Left lung (tissue), 4 donors: ENCODE measurements at regions not wholly inside any gene's neighbourhood (a gene's known extent, or its start where the extent isn't known, plus 50 kb on each side); places are given as distances from the start of the nearest gene placed in this dataset.

Source experiments
- ATAC-seq: fragments of 200-7000 bp; cut with Tn5 transposase; one replicate; pipeline ENCODE4 v1.9.1; 2020; ENCODE audit warnings: moderate library complexity
- DNase-seq, 4 donors: peaks; one replicate each; pipeline ENCODE4 v3.0.0-alpha.2; 2013 to 2020
- H3K27ac ChIP-seq, 2 donors: fragments of 200-600 bp; sonication (generic) in 1 of 2; one replicate each; pipeline versions ENCODE4 v1.5.0 to v1.8.0; 2020 to 2021
- H3K27me3 ChIP-seq, 2 donors: fragments of 200-600 bp; sonication (generic) in 1 of 2; one replicate each; pipeline versions ENCODE4 v1.5.0 to v1.8.0; 2020 to 2021
- H3K36me3 ChIP-seq, 2 donors: fragments of 200-600 bp; sonication (generic) in 1 of 2; one replicate each; pipeline versions ENCODE4 v1.5.0 to v1.8.0; 2020 to 2021
- H3K4me1 ChIP-seq, 2 donors: fragments of 200-600 bp; one replicate each; pipeline ENCODE4 v1.8.0; 2021
- H3K4me3 ChIP-seq, 2 donors: fragments of 200-600 bp; sonication (generic) in 1 of 2; one replicate each; pipeline versions ENCODE4 v1.5.0 to v1.8.0; 2020 to 2021; ENCODE audit warnings: mild to moderate bottlenecking in 1 of 2
- H3K9me3 ChIP-seq, 2 donors: fragments of 200-600 bp; sonication (generic) in 1 of 2; one replicate each; pipeline versions ENCODE4 v1.5.0 to v1.8.0; 2020 to 2021
- CTCF ChIP-seq, 2 donors: fragments of 200-600 bp; sonication (generic) in 1 of 2; IDR thresholded peaks; one replicate each; pipeline versions ENCODE4 v1.5.0 to v1.8.0; 2021; ENCODE audit warnings: antibody characterized with exemption in 2 of 2
- intact Hi-C, 2 donors: fragments of 100-400 bp; cut with DNase I; formaldehyde crosslinking; loops; one replicate each; pipeline versions ENCODE4 v1.11.2 to v1.14.2; 2022
- donor health status: DM: no; HTN: yes; CAD: no.
- donor health status: DM: no; HTN: no; CAD: no.

DNA sequence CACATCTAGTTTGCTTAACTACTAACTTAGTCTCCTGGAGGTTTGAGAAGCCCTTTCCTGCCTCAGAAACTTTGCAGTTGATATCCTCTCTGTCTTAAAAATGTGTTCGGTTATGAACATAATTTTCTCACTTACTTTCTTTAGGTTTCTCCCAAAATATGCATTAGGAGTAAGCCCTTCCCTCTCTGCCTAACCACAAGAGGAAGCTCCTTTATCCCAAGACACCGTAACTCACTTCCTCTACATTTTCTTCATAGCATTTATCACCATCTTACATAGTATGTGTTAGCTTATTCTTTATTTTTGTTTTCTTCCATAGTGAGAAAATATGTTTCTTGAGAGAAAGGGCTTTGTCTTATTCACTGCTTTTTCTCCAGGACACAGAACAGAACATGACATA is 952.5 kb upstream of the ATXN8OS start:
- Histone ChIP-seq H3K4me3 (no peak overlapping the region), H3K9me3 (peaks cover 0 to 7% of the 10 kb centered on the region in 2 donors), H3K4me1 (no peaks in the 10 kb centered on the region), H3K27ac (no peak overlapping the region), H3K27me3 (no peaks in the 10 kb centered on the region), H3K36me3 (no peaks in the 10 kb centered on the region)
- intact Hi-C loops = no loop called here
- ATAC-seq (no peak), DNase-seq (no peak)
- no peak for TF ChIP-seq CTCF (IDR thresholded peaks at IDR 0.05)

GRCh38 chr13:69142101-69142500 is 965.5 kb upstream of the ATXN8OS start:
- H3K4me1 ChIP-seq = no peaks in the 10 kb centered on the region
- H3K9me3 ChIP-seq = peaks cover 0 to 3% of the 10 kb centered on the region in 2 donors
- no peaks in the 10 kb centered on the region for H3K27me3 ChIP-seq
- H3K4me3 ChIP-seq = no peak overlapping the region
- intact Hi-C loops = no loop called here
- TF ChIP-seq CTCF (IDR thresholded peaks at IDR 0.05) = no peak
- DNase-seq = no peak
- no peak for ATAC-seq
- H3K27ac ChIP-seq = no peak overlapping the region
- H3K36me3 ChIP-seq = no peaks in the 10 kb centered on the region

- no peak for TF ChIP-seq CTCF (IDR thresholded peaks at IDR 0.05)
These were observed 982.6 kb upstream of the ATXN8OS start for GRCh38 chr13:69124996-69125395.

GRCh38 chr13:69109891-69110525 is 997.6 kb upstream of the ATXN8OS start:
- no peak overlapping the region for H3K27ac ChIP-seq
- H3K9me3 ChIP-seq = peaks cover 4 to 16% of the 10 kb centered on the region in 2 donors
- intact Hi-C loops = no loop called here
- no peaks in the 10 kb centered on the region for H3K4me1 ChIP-seq
- H3K4me3 ChIP-seq = no peak overlapping the region
- no peak for ATAC-seq
- no peak for TF ChIP-seq CTCF (IDR thresholded peaks at IDR 0.05)
- H3K36me3 ChIP-seq = no peaks in the 10 kb centered on the region
- DNase-seq = no peak
- H3K27me3 ChIP-seq = no peaks in the 10 kb centered on the region

More at GRCh38 chr13:69124996-69125395, 982.6 kb upstream of the ATXN8OS start:
- Histone ChIP-seq H3K4me3 (no peak overlapping the region), H3K36me3 (no peaks in the 10 kb centered on the region), H3K9me3 (peaks cover 0 to 12% of the 10 kb centered on the region in 2 donors), H3K27ac (no peak overlapping the region), H3K4me1 (no peaks in the 10 kb centered on the region), H3K27me3 (no peaks in the 10 kb centered on the region)
- no peak for DNase-seq
- intact Hi-C loops = no loop called here
- no peak for ATAC-seq

DNA sequence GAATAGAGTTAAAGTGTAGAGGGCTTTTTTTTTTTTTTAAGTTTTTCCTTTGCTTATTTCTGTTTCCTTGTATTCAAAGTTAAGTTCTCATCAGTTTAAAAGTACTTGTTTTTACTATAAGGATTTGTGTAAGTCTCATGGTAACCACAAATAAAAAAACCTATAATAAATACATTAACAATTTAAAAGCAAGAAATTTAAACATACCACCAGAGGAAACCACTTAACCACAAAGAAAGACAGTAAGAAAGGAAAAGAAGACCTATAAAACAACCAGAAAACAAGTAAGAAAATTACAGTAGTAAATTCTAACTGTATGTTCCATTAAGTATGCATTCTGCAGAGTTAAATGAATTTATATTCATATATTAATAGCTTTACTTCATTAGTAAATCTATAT is 999.1 kb upstream of the ATXN8OS start:
- Histone ChIP-seq H3K4me1 (no peaks in the 10 kb centered on the region), H3K4me3 (no peak overlapping the region), H3K9me3 (peaks cover 4 to 16% of the 10 kb centered on the region in 2 donors), H3K27ac (no peak overlapping the region), H3K27me3 (no peaks in the 10 kb centered on the region), H3K36me3 (no peaks in the 10 kb centered on the region)
- intact Hi-C loops = no loop called here
- no peak for TF ChIP-seq CTCF (IDR thresholded peaks at IDR 0.05)
- no peak for ATAC-seq
- no peak for DNase-seq
